Epithelial cell of proximal tubule (primary cell): ENCODE measurements at regions not wholly inside any gene's neighbourhood (a gene's known extent, or its start where the extent isn't known, plus 50 kb on each side); places are given as distances from the start of the nearest gene placed in this dataset.

Experiments
- DNase-seq: peaks from one replicate; pipeline ENCODE4 v3.0.0-alpha.2; 2011; ENCODE audit warnings: low read depth
- H3K4me3 ChIP-seq: 2 replicates; pipeline ENCODE4 v1.5.1; 2011; ENCODE audit warnings: low read depth, mild to moderate bottlenecking, low read length
- CTCF ChIP-seq: conservative IDR thresholded peaks from 2 replicates; pipeline ENCODE4 v1.5.1; 2012; ENCODE audit warnings: low read depth, mild to moderate bottlenecking, low read length

GRCh38 chr15:27702581-27702980, 396.5 kb downstream of the OCA2 start:
- TF ChIP-seq CTCF: no peak
- no peak for DNase-seq

GRCh38 chr15:27701956-27702355, 397.2 kb downstream of the OCA2 start:
- no peak for DNase-seq

More at GRCh38 chr15:27702581-27702980, 396.5 kb downstream of the OCA2 start:
- H3K4me3 ChIP-seq: no peak overlapping the region

GRCh38 chr15:27701014-27701413, 398.1 kb downstream of the OCA2 start:
- DNase-seq: no peak
- H3K4me3 ChIP-seq: no peak overlapping the region
- TF ChIP-seq CTCF: no peak

More at GRCh38 chr15:27701956-27702355, 397.2 kb downstream of the OCA2 start:
- no peak for TF ChIP-seq CTCF
- H3K4me3 ChIP-seq: no peak overlapping the region

- no peak for DNase-seq
- no peak overlapping the region for H3K4me3 ChIP-seq
- no peak for TF ChIP-seq CTCF
Observed at GRCh38 chr15:27699699-27700098, 399.4 kb downstream of the OCA2 start.

GRCh38 chr15:27696530-27696929, 402.6 kb downstream of the OCA2 start:
- H3K4me3 ChIP-seq: no peak overlapping the region
- DNase-seq: no peak
- no peak for TF ChIP-seq CTCF

GRCh38 chr15:27695726-27696125, 403.4 kb downstream of the OCA2 start:
- no peak for TF ChIP-seq CTCF
- DNase-seq: no peak

GRCh38 chr15:27694506-27695087, 404.5 kb downstream of the OCA2 start:
- no peak overlapping the region for H3K4me3 ChIP-seq
- no peak for TF ChIP-seq CTCF
- DNase-seq: no peak

More at GRCh38 chr15:27695726-27696125, 403.4 kb downstream of the OCA2 start:
- H3K4me3 ChIP-seq: no peak overlapping the region
